Endothelial cell of umbilical vein (primary cell): ENCODE measurements at regions not wholly inside any gene's neighbourhood (a gene's known extent, or its start where the extent isn't known, plus 50 kb on each side); places are given as distances from the start of the nearest gene placed in this dataset.

Experiments used
- EZH2 ChIP-seq: IDR thresholded peaks from 2 replicates; pipeline ENCODE4 v1.6.1; 2012; ENCODE audit warnings: borderline replicate concordance, low read depth, mild to moderate bottlenecking, moderate library complexity, low read length, inconsistent platforms; ENCODE audit not compliant: severe bottlenecking
- GATA2 ChIP-seq: IDR thresholded peaks from 2 replicates; pipeline ENCODE4 v1.7.0; 2011; ENCODE audit warnings: low read depth, mild to moderate bottlenecking, moderate library complexity, mixed read lengths, low read length; ENCODE audit not compliant: insufficient read length, insufficient read depth
- POLR2A ChIP-seq: IDR thresholded peaks from 2 replicates; pipeline ENCODE4 v1.6.1; 2012; ENCODE audit warnings: low read depth, mild to moderate bottlenecking, control low read depth, low read length
- POLR2AphosphoS5 ChIP-seq: IDR thresholded peaks from 2 replicates; pipeline ENCODE4 v1.6.1; 2012; ENCODE audit warnings: low read depth, mild to moderate bottlenecking, control low read depth, low read length, moderate library complexity; ENCODE audit not compliant: insufficient read depth
- TF ChIP-seq, protein P1 (sequence below), 2 donors: IDR thresholded peaks; 1 replicate in 1 of 2; 2 replicates in 1 of 2; pipeline ENCODE4 v1.5.1; 2011; ENCODE audit warnings: low read length in 2 of 2, mild to moderate bottlenecking in 2 of 2, moderate library complexity in 2 of 2, control low read depth in 1 of 2, inconsistent platforms in 1 of 2, low read depth in 1 of 2; ENCODE audit not compliant: insufficient read depth in 1 of 2; ENCODE audit errors: extremely low read depth in 1 of 2
- TF ChIP-seq, protein P2 (sequence below): IDR thresholded peaks from 2 replicates; pipeline ENCODE4 v1.6.1; 2011; ENCODE audit not compliant: insufficient read depth, insufficient read length

DNA sequence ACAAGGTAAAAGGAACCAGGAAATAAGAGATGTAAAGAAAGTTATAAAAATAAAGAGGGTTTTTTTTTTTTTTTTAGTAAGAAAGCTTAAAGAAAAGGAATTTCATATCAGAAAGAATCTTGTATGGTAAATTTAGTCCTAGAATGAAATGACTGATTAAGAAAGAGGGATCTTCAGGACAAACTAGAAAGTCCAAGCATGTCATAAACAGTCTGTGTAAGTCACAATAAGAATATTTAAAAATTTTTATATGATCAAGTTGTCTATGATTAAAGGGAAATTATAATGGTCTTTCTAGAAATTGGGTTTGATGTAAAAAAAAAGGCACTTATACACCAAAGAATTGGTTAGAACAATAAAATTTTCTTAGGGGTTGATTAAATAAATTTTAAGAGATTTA lies 289.5 kb downstream of the XPNPEP1 start:
- TF ChIP-seq, protein P1, sequence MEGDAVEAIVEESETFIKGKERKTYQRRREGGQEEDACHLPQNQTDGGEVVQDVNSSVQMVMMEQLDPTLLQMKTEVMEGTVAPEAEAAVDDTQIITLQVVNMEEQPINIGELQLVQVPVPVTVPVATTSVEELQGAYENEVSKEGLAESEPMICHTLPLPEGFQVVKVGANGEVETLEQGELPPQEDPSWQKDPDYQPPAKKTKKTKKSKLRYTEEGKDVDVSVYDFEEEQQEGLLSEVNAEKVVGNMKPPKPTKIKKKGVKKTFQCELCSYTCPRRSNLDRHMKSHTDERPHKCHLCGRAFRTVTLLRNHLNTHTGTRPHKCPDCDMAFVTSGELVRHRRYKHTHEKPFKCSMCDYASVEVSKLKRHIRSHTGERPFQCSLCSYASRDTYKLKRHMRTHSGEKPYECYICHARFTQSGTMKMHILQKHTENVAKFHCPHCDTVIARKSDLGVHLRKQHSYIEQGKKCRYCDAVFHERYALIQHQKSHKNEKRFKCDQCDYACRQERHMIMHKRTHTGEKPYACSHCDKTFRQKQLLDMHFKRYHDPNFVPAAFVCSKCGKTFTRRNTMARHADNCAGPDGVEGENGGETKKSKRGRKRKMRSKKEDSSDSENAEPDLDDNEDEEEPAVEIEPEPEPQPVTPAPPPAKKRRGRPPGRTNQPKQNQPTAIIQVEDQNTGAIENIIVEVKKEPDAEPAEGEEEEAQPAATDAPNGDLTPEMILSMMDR (IDR thresholded peaks at IDR 0.05; ENCODE audit: extremely low read depth in 1 of 2, insufficient read depth in 1 of 2, low read depth in 1 of 2, low read length in 2 of 2) = no peak
- TF ChIP-seq POLR2AphosphoS5 (no peak), POLR2A (no peak), EZH2 (no peak), GATA2 (no peak)
- TF ChIP-seq, protein P2, sequence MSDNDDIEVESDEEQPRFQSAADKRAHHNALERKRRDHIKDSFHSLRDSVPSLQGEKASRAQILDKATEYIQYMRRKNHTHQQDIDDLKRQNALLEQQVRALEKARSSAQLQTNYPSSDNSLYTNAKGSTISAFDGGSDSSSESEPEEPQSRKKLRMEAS = no peak
